Esophagus (tissue), 2 donors: ENCODE measurements at regions not wholly inside any gene's neighbourhood (a gene's known extent, or its start where the extent isn't known, plus 50 kb on each side); places are given as distances from the start of the nearest gene placed in this dataset.
"Not testable (repeated sequence)": the region's sequence is repeated elsewhere in the genome, so short reads cannot be mapped to it uniquely, and the experiment has no call there.

Experiments
- H3K27ac ChIP-seq, 2 donors: one replicate each; pipeline ENCODE4 v1.5.1; 2013; ENCODE audit warnings: low read depth in 2 of 2, mild to moderate bottlenecking in 2 of 2, inconsistent platforms in 1 of 2, low read length in 1 of 2, moderate library complexity in 1 of 2
- H3K27me3 ChIP-seq, 2 donors: one replicate each; pipeline ENCODE4 v1.6.1; 2013; ENCODE audit warnings: low read length in 2 of 2, control low read depth in 1 of 2, mild to moderate bottlenecking in 1 of 2; ENCODE audit not compliant: insufficient read depth in 2 of 2, control insufficient read depth in 1 of 2
- H3K36me3 ChIP-seq, 2 donors: one replicate each; pipeline ENCODE4 v1.6.1; 2013; ENCODE audit warnings: low read length in 1 of 2; ENCODE audit not compliant: control insufficient read depth in 2 of 2, insufficient read depth in 2 of 2
- H3K4me1 ChIP-seq, 2 donors: one replicate each; pipeline ENCODE4 v1.6.1; 2013; ENCODE audit warnings: low read length in 1 of 2; ENCODE audit not compliant: control insufficient read depth in 2 of 2, insufficient read depth in 2 of 2
- H3K4me3 ChIP-seq, 2 donors: one replicate each; pipeline ENCODE4 v1.5.1; 2013; ENCODE audit warnings: low read length in 2 of 2, mild to moderate bottlenecking in 2 of 2, low read depth in 1 of 2, moderate library complexity in 1 of 2
- H3K9me3 ChIP-seq, 2 donors: one replicate each; pipeline ENCODE4 v1.6.1; 2013; ENCODE audit warnings: mild to moderate bottlenecking in 2 of 2, low read depth in 1 of 2, low read length in 1 of 2, moderate library complexity in 1 of 2; ENCODE audit not compliant: control insufficient read depth in 2 of 2, insufficient read depth in 1 of 2
- WGBS, 2 donors: extraction: QIAGEN DNeasy Blood & Tissue Kit; methylation state at CpG; one replicate each; pipeline ENCODE4 v1.1.7; 2013; 5-methylcytosine and 5-hydroxymethylcytosine counted together
- donor health status: healthy with polysubstance abuse.
- donor health status: Bipolar disorder and iron deficiency.

DNA sequence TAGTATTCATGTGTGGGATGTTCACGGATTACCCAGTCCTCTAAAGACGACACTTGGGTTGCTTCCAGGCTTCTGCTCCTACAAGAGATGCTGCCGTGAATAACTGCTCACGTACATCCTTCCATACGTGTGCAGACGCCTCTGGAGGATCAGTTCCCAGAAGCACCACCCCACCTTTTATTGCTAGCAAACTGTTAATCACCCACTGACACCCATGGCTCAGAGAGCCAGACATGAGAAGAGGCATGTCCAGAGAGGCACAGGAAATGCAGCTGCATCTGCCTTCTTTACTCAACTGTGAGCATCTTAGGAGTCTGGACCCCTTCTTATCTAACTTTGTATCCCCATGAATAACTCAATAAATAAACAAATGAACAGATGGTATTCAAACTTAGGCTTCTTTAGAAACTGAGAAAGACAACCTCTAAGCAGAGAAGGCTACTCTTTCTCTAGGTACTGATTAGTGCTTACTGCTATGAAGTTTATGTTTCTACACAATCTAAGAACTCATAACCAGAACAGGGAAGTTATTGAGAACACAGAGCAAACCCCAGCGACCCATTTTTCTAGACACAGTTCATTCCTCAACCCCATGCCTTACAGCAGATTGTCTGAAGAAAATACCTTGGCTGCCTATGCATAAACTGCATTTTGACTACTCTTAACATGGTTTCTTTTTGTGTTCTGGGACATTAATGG, 228.7 kb upstream of the RREB1 start:
- no peaks in the 10 kb centered on the region for H3K9me3 ChIP-seq
- WGBS, 2 donors: 40 to 53% methylated on average over 7 of the region's 7 CpGs
- no peaks in the 10 kb centered on the region for H3K27me3 ChIP-seq
- peak overlapping the region; percentile 81 to 90 for H3K27ac ChIP-seq
- no peak overlapping the region for H3K4me3 ChIP-seq
- H3K36me3 ChIP-seq: no peaks in the 10 kb centered on the region
- peaks cover 0 to 8% of the 10 kb centered on the region in 2 donors for H3K4me1 ChIP-seq

DNA sequence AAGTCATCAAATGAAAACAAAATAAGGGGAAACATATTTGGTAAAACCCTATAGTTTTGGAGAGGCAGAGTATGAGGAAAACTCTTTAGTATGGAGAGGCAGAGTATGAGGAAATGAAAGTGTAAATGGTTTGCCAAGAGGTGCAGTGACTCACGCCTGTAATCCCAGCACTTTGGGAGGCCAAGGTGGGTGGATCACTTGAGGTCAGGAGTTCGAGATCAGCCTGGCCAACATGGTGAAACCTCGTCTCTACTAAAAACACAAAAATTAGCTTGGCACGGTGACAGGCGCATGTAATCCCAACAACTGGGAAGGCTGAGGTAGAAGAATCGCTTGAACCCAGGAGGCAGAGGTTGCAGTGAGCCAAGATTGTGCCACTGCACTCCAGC, 228.2 kb upstream of the RREB1 start:
- H3K4me3 ChIP-seq, H3K9me3 ChIP-seq, H3K27me3 ChIP-seq, H3K36me3 ChIP-seq, H3K4me1 ChIP-seq: not testable (repeated sequence)
- H3K27ac ChIP-seq: peak overlapping the region; percentile 81 to 90
- 34 to 47% methylated on average over 6 of the region's 6 CpGs for WGBS, 2 donors

DNA sequence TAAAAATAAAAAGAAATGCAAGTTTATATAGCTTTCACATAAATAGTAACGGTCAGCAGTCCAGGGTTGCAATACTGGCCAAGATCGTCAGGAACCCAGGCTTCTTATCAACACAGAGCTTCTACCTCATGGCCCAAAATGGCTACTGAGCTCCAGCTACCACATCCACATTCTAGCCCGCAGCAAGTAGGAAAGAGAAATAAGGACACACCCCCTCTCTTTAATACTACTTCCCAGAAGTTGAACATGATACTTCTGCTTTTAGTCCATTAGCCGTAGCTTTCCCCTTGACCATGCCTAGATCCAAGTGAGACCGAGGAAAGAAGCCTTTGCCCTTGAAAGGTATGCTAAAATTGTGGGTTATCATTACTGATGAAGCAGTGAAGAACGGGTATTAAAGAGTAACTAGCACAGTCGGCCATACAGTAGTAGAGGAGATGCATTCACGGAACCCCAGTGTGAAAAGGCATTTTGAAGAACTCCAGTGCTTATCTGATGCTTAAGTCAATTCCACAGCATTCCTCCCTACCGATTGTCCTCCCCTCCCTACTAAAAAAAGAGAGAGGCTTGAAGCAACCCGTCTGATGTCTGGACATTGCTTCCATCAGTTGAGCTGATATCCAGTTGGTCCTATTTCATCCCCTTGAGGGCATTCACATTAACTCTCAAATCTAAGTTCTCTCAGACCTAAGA, 226.9 kb upstream of the RREB1 start:
- WGBS, 2 donors: 80 to 84% methylated on average over 10 of the region's 10 CpGs
- Histone ChIP-seq H3K4me3 (no peak overlapping the region), H3K4me1 (peaks cover 0 to 12% of the 10 kb centered on the region in 2 donors), H3K27me3 (no peaks in the 10 kb centered on the region), H3K36me3 (no peaks in the 10 kb centered on the region), H3K9me3 (no peaks in the 10 kb centered on the region), H3K27ac (peak overlapping the region; percentile 78 to 90)

GRCh38 chr6:6881438-6882225, 226.1 kb upstream of the RREB1 start:
- H3K4me3 ChIP-seq: no peak overlapping the region
- no peaks in the 10 kb centered on the region for H3K27me3 ChIP-seq
- no peaks in the 10 kb centered on the region for H3K36me3 ChIP-seq
- WGBS, 2 donors: 33 to 43% methylated on average over 4 of the region's 4 CpGs
- peak overlapping the region; percentile 88 to 90 for H3K27ac ChIP-seq
- H3K9me3 ChIP-seq: no peaks in the 10 kb centered on the region
- peaks cover 0 to 16% of the 10 kb centered on the region in 2 donors for H3K4me1 ChIP-seq

DNA sequence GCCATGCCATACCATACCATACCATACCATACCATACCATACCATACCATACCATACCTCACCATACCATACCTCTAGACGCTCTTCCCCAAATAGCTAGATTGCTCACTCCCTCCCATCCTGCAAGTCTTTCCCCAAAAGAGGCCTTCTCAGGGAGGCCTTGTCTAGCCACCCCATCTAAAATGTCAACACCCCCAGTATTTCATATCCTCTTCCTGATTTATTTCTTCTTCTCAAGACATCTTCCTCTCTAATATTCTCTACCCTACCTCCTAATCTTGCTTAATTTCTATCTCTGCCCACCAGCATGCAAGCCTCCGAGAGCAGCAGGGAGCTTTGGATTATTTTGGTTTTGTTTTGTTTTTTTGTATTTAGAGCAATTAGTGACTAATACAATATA, 225.2 kb upstream of the RREB1 start:
- peaks cover 3 to 16% of the 10 kb centered on the region in 2 donors for H3K4me1 ChIP-seq
- peak overlapping the region; percentile 88 to 89 for H3K27ac ChIP-seq
- 87 to 89% methylated on average over 2 of the region's 2 CpGs for WGBS, 2 donors

DNA sequence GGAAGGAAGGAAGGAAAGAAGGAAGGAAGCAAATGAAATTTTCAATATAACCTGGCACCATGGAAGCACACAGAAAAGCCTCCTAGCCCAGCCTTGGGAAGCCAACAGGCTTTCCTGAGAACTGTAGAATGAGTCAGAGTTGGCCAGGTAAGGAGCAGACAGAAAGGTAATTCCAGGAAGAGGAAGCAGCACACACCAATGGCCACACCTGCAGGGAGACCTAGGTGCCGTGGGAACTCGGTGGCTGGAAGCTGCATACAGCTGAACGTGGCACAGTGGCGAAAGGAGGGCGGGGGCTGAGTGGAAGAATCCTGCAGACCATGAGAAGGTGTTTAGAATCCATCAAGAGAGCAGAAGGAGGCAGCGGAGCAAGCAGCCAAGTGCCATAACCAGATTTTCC, 224.8 kb upstream of the RREB1 start:
- 55 to 59% methylated on average over 6 of the region's 6 CpGs for WGBS, 2 donors
- H3K4me1 ChIP-seq: peaks cover 3 to 16% of the 10 kb centered on the region in 2 donors
- H3K27me3 ChIP-seq: no peaks in the 10 kb centered on the region
- no peaks in the 10 kb centered on the region for H3K9me3 ChIP-seq
- no peak overlapping the region for H3K4me3 ChIP-seq
- H3K36me3 ChIP-seq: no peaks in the 10 kb centered on the region
- peak overlapping the region; percentile 88 to 92 for H3K27ac ChIP-seq

More for the DNA sequence above, 225.2 kb upstream of the RREB1 start:
- no peak overlapping the region for H3K4me3 ChIP-seq
- H3K9me3 ChIP-seq: no peaks in the 10 kb centered on the region
- H3K27me3 ChIP-seq: no peaks in the 10 kb centered on the region
- no peaks in the 10 kb centered on the region for H3K36me3 ChIP-seq

GRCh38 chr6:6884193-6884627, 223.6 kb upstream of the RREB1 start:
- Histone ChIP-seq H3K27ac (peak overlapping the region; percentile 43 to 98), H3K4me3 (no peak overlapping the region), H3K36me3 (no peaks in the 10 kb centered on the region), H3K9me3 (no peaks in the 10 kb centered on the region), H3K4me1 (peaks cover 3 to 16% of the 10 kb centered on the region in 2 donors), H3K27me3 (no peaks in the 10 kb centered on the region)
- 35 to 43% methylated on average over 2 of the region's 2 CpGs for WGBS, 2 donors

DNA sequence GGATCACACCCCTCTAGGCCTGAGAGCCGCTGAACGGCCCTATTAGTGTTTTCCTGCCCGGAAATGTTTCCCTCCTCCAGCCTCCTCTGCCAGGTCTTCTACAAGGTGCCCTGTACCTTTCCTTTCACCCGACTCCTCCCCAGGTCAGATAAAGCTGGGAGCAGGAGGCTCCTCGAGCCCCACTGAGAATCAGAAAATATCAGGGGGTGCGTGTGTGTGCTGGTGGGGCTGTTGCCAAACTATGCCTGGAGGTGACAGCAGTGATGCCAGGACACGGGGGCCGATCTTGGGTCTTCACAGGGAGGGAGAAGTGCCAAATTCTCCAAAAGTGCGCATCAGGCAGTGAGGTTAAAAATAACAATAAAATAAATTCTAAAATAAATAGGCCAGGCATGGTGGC, 222.8 kb upstream of the RREB1 start:
- Histone ChIP-seq H3K4me3 (no peak overlapping the region), H3K27me3 (no peaks in the 10 kb centered on the region), H3K4me1 (peaks cover 3 to 16% of the 10 kb centered on the region in 2 donors), H3K36me3 (no peaks in the 10 kb centered on the region), H3K27ac (peak overlapping the region; percentile 71 to 98), H3K9me3 (no peaks in the 10 kb centered on the region)
- WGBS, 2 donors: 64 to 78% methylated on average over 9 of the region's 9 CpGs

DNA sequence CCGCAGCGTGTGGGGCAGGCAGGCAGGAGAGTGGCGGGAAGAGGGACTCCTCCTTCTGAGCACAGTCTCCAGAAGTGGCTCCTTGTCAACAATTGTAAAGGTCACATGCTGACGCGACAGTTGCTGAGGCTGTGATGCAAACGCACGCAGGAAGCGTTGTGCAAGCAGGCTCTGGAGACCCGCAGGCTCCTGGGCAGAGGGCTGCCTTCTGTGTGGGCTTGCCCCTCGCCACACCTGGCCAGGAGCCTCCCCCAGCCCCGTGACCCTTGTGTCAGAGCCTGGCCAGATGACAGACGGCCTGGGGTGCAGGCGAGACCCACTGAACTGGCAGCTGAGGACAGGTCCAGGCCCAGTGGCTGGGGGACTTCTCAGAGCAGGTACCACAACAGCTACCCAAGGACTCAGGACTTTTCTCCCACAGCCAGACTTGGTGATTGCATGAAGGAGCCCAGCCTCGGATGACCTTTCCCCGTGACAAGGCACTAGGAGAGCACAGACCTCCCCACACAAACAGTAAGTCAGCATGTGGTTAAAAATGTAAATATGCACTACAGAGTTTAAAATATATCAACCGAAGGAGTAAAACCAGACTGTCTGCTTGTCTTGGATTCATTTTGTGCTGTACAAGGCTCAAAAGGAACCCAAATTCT, 222.1 kb upstream of the RREB1 start:
- Histone ChIP-seq H3K4me3 (no peak overlapping the region), H3K4me1 (peaks cover 3 to 19% of the 10 kb centered on the region in 2 donors), H3K27ac (peak overlapping the region; percentile 86 to 98), H3K9me3 (no peaks in the 10 kb centered on the region), H3K27me3 (no peaks in the 10 kb centered on the region), H3K36me3 (no peaks in the 10 kb centered on the region)
- 59% methylated on average over 16 of the region's 16 CpGs for WGBS, 2 donors
